ENCODE measurements at regions not wholly inside any gene's neighbourhood (a gene's known extent, or its start where the extent isn't known, plus 50 kb on each side); places are given as distances from the start of the nearest gene placed in this dataset.

- no peak overlapping the region for H3K4me3 ChIP-seq (ENCODE audit: low read depth, low read length)
- TF ChIP-seq, protein P1, sequence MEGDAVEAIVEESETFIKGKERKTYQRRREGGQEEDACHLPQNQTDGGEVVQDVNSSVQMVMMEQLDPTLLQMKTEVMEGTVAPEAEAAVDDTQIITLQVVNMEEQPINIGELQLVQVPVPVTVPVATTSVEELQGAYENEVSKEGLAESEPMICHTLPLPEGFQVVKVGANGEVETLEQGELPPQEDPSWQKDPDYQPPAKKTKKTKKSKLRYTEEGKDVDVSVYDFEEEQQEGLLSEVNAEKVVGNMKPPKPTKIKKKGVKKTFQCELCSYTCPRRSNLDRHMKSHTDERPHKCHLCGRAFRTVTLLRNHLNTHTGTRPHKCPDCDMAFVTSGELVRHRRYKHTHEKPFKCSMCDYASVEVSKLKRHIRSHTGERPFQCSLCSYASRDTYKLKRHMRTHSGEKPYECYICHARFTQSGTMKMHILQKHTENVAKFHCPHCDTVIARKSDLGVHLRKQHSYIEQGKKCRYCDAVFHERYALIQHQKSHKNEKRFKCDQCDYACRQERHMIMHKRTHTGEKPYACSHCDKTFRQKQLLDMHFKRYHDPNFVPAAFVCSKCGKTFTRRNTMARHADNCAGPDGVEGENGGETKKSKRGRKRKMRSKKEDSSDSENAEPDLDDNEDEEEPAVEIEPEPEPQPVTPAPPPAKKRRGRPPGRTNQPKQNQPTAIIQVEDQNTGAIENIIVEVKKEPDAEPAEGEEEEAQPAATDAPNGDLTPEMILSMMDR (IDR thresholded peaks at IDR 0.05; ENCODE audit: control insufficient read depth, extremely low read depth, insufficient read depth), result no peak
- no peak for DNase-seq (ENCODE audit: low read depth)
Observed at GRCh38 chr3:120516136-120516535, 65.3 kb upstream of the FSTL1 start.

DNA sequence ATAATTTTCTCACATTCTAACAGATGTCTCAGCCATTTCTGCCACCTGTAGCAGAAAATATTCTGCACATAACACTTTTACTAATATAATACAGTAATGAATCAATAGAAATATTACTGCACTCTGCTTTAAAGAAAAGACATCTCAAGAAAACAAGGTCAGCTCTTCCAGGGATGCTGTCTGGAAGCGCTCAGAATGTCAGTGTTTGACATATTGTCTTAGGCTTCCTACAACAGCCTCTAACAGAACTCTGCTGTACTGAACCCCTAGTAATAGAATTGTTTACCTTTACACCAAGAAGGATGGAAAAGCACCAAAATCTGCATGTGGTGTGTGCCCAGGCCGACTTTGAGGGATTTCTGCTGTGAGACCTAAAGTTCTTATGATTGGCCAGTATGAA is 61.9 kb upstream of the FSTL1 start:
- TF ChIP-seq, protein P1 (IDR thresholded peaks at IDR 0.05; ENCODE audit: control insufficient read depth, extremely low read depth, insufficient read depth), result no peak
- no peak overlapping the region for H3K4me3 ChIP-seq (ENCODE audit: low read depth, low read length)
- no peak for DNase-seq (ENCODE audit: low read depth)

DNA sequence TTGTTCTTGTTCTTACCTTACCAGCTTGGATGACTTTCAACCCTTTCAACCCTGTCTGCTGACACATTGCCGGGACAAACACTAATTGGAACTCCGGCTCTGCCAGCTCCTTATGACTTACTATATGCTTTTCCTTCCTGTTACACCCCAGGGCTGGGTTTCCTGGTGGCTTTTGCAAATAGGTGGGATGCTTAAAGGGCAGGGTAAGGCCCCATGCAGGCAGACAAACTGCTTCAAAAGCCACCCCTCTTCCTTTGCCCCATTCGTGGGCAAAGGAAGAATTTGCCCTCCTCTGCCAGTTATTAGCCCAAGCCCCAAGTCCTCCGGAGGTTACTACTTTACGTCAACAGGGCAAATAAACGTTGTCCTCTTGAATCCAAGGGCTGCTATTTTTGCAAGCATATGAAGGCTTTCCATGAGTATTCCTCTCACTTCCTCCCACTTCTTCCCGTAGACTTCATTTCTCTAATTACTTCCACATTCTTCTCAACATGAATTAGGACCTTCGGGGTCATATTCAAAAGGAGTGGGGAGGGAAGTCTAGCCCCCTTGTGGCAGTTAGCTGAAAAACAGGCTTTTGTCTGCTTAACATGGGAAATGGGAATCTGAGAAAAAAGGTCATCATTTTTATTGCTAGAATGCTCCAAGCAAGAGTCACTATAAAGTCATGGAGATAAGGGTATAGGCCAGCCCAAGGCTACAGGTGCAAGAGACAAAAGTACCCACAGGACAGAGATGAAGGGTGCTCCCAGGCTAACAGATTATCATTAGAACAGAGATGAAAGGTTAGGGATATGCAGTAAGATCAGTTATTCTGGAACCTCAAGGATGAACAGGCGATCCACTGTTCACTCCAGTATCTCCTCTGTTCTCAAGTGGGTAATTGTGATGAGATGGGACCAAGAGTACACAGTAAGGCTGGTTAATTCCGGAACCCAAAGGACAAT is 56.3 kb upstream of the FSTL1 start:
- no peak for DNase-seq (ENCODE audit: low read depth)
- TF ChIP-seq, protein P1 (IDR thresholded peaks at IDR 0.05; ENCODE audit: control insufficient read depth, extremely low read depth, insufficient read depth), result peak; percentile 49
- no peak overlapping the region for H3K4me3 ChIP-seq (ENCODE audit: low read depth, low read length)

- TF ChIP-seq, protein P1 (IDR thresholded peaks at IDR 0.05; ENCODE audit: control insufficient read depth, extremely low read depth, insufficient read depth), result no peak
- no peak overlapping the region for H3K4me3 ChIP-seq (ENCODE audit: low read depth, low read length)
- DNase-seq (ENCODE audit: low read depth), result no peak
Observed at GRCh38 chr3:120506076-120506827, 55.5 kb upstream of the FSTL1 start.

DNA sequence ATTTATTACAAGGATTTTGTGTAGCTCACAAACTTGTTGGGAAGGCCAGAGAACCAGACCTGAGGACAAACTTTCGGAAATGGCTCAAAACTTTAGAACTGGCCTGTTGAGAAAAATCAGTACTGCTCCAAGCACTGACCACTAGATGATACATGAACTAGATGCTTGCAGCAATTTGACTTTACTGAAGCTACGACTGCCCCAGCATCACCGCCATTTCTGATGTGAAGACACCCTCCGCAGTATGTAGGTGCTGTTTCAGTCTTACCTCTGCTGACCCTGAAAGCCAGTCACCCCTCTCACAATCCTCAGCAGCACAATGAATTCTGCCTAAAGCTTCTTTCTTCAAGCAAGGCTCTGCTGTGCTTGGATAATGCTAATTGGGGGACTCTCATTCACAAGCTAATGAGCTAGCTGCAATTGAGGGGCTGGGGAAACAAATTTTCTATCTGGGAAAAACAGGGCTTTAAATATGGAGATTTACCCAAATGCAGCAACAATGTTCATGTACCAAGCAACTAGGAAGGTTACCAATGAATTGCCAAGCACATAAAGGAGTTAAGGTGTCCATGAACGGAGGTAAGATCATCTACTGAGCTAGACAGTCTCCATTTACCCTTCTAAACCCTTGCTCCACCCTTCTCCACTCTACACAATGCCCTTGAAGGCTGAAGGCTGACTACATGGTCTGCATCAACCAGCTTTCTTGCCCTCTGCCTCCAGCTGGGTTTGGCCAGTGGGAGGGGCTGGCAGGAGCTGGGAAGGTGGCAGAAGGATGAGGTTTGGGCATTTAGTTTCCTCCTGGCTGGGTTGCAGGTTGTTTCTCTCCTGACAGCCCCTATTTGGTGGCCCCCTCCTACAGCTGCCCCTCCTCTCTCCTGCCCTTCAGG is 53.2 kb upstream of the FSTL1 start:
- no peak for DNase-seq (ENCODE audit: low read depth)
- TF ChIP-seq, protein P1 (IDR thresholded peaks at IDR 0.05; ENCODE audit: control insufficient read depth, extremely low read depth, insufficient read depth), result no peak
- H3K4me3 ChIP-seq (ENCODE audit: low read depth, low read length), result no peak overlapping the region

- TF ChIP-seq, protein P1 (IDR thresholded peaks at IDR 0.05; ENCODE audit: control insufficient read depth, extremely low read depth, insufficient read depth), result no peak
- no peak for DNase-seq (ENCODE audit: low read depth)
Observed at GRCh38 chr3:120502116-120502515, 51.3 kb upstream of the FSTL1 start.

More at GRCh38 chr3:120502116-120502515, 51.3 kb upstream of the FSTL1 start:
- no peak overlapping the region for H3K4me3 ChIP-seq (ENCODE audit: low read depth, low read length)

All from LNCaP clone FGC (cell line).